T-helper 1 cell treated with Interleukin-12 subunit alpha and Interleukin-12 subunit beta and Interleukin-4 antibody, amounts not matched to agents 30 ng/mL and 1 ng/mL, for 36 hours (primary cell): ENCODE measurements at regions not wholly inside any gene's neighbourhood (a gene's known extent, or its start where the extent isn't known, plus 50 kb on each side); places are given as distances from the start of the nearest gene placed in this dataset.

Experiments
- intact Hi-C: fragments of 100-400 bp; cut with micrococcal nuclease; formaldehyde crosslinking; loops from one replicate; pipeline ENCODE4 v1.15.1; 2024

- intact Hi-C loops = no loop called here
Measured at GRCh38 chr16:35255816-35256215, 1796.4 kb downstream of the TP53TG3F start.

- intact Hi-C loops = no loop called here
Measured at GRCh38 chr16:35258381-35258780, 1799.0 kb downstream of the TP53TG3F start.

- intact Hi-C loops = no loop called here
Measured at GRCh38 chr16:35295856-35296255, 1836.4 kb downstream of the TP53TG3F start.

- intact Hi-C loops = no loop called here
Measured at GRCh38 chr16:35296962-35297653, 1837.7 kb downstream of the TP53TG3F start.

GRCh38 chr16:35298460-35299243, 1839.2 kb downstream of the TP53TG3F start:
- intact Hi-C loops = no loop called here

GRCh38 chr16:35302859-35303258, 1843.4 kb downstream of the TP53TG3F start:
- intact Hi-C loops = no loop called here

GRCh38 chr16:35305476-35305875, 1846.1 kb downstream of the TP53TG3F start:
- intact Hi-C loops = no loop called here

GRCh38 chr16:35306915-35307314, 1847.5 kb downstream of the TP53TG3F start:
- intact Hi-C loops = no loop called here

GRCh38 chr16:35308674-35309073, 1849.3 kb downstream of the TP53TG3F start:
- intact Hi-C loops = no loop called here

- intact Hi-C loops = no loop called here
Measured at GRCh38 chr16:35310999-35311398, 1851.6 kb downstream of the TP53TG3F start.

- intact Hi-C loops = no loop called here
Measured at GRCh38 chr16:35311475-35311874, 1852.1 kb downstream of the TP53TG3F start.

GRCh38 chr16:35314298-35314697, 1854.9 kb downstream of the TP53TG3F start:
- intact Hi-C loops = no loop called here

- intact Hi-C loops = no loop called here
Measured at GRCh38 chr16:35319536-35320192, 1860.3 kb downstream of the TP53TG3F start.

GRCh38 chr16:35325936-35326335, 1866.5 kb downstream of the TP53TG3F start:
- intact Hi-C loops = no loop called here

GRCh38 chr16:35339337-35339736, 1879.9 kb downstream of the TP53TG3F start:
- intact Hi-C loops = no loop called here

GRCh38 chr16:35342012-35342411, 1882.6 kb downstream of the TP53TG3F start:
- intact Hi-C loops = no loop called here

- intact Hi-C loops = no loop called here
Measured at GRCh38 chr16:35344012-35344762, 1884.8 kb downstream of the TP53TG3F start.

GRCh38 chr16:35352431-35352830, 1893.0 kb downstream of the TP53TG3F start:
- intact Hi-C loops = no loop called here

GRCh38 chr16:35363510-35363909, 1904.1 kb downstream of the TP53TG3F start:
- intact Hi-C loops = no loop called here

GRCh38 chr16:35364263-35364662, 1904.9 kb downstream of the TP53TG3F start:
- intact Hi-C loops = no loop called here

- intact Hi-C loops = no loop called here
Measured at GRCh38 chr16:35365675-35366074, 1906.3 kb downstream of the TP53TG3F start.

- intact Hi-C loops = no loop called here
Measured at GRCh38 chr16:35370617-35371016, 1911.2 kb downstream of the TP53TG3F start.
